ENCODE measurements at regions not wholly inside any gene's neighbourhood (a gene's known extent, or its start where the extent isn't known, plus 50 kb on each side); places are given as distances from the start of the nearest gene placed in this dataset.

DNA sequence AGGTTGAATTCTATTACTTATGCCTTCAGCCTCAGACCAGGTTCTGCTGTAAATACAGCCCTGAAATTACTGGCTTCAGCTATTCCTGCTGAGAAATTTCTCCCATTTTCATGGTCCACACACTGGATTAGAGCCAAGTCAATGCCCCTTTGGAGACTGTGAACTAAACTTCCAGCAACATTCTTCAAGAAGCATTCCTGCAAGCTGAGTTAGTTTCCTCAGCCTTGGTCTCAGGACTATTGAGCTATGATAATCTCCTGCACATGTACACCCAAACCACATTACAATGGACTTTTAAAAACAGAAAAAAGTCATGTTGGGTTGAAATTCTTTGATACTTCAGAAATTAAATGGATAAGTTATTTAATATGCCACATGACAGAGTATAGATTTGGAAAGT is 58.0 kb upstream of the AVPR1A start:
- Histone ChIP-seq H3K36me3 (ENCODE audit: low read depth) (no peaks in the 10 kb centered on the region), H3K4me1 (ENCODE audit: insufficient read depth, poor library complexity, severe bottlenecking) (no peaks in the 10 kb centered on the region), H3K9me3 (ENCODE audit: severe bottlenecking) (no peaks in the 10 kb centered on the region), H3K27me3 (ENCODE audit: insufficient read depth, poor library complexity, severe bottlenecking) (peaks cover 11% of the 10 kb centered on the region), H3K27ac (ENCODE audit: poor library complexity, severe bottlenecking) (no peak overlapping the region), H3K4me3 (ENCODE audit: severe bottlenecking) (no peak overlapping the region)
- ATAC-seq (ENCODE audit: low read depth) (no peak), DNase-seq (ENCODE audit: low spot score) (no peak)
- TF ChIP-seq, protein P1, sequence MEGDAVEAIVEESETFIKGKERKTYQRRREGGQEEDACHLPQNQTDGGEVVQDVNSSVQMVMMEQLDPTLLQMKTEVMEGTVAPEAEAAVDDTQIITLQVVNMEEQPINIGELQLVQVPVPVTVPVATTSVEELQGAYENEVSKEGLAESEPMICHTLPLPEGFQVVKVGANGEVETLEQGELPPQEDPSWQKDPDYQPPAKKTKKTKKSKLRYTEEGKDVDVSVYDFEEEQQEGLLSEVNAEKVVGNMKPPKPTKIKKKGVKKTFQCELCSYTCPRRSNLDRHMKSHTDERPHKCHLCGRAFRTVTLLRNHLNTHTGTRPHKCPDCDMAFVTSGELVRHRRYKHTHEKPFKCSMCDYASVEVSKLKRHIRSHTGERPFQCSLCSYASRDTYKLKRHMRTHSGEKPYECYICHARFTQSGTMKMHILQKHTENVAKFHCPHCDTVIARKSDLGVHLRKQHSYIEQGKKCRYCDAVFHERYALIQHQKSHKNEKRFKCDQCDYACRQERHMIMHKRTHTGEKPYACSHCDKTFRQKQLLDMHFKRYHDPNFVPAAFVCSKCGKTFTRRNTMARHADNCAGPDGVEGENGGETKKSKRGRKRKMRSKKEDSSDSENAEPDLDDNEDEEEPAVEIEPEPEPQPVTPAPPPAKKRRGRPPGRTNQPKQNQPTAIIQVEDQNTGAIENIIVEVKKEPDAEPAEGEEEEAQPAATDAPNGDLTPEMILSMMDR (IDR thresholded peaks at IDR 0.05; ENCODE audit: poor library complexity, severe bottlenecking) = no peak

DNA sequence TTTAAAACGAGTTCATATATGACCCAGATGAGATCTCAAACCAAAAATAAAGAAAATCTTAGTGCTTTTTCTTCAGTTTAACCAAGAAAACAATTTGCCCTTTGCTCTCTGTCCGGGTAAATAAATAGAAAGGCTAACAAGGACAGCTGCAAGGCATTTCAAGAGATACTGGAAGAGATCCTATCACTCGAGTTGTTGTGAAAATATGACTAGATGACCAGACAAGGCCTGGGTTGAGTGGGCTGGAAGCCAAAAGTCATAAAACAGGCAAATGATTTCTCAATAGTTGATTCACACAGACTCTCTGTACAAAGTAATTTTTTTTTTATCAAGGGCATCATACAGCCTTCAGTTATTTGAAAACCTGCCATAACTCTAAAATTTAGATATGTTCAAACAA is 55.9 kb upstream of the AVPR1A start:
- TF ChIP-seq, protein P1 (IDR thresholded peaks at IDR 0.05; ENCODE audit: poor library complexity, severe bottlenecking) = no peak
- Histone ChIP-seq H3K27ac (ENCODE audit: poor library complexity, severe bottlenecking) (no peak overlapping the region), H3K27me3 (ENCODE audit: insufficient read depth, poor library complexity, severe bottlenecking) (peaks cover 4% of the 10 kb centered on the region), H3K36me3 (ENCODE audit: low read depth) (no peaks in the 10 kb centered on the region), H3K4me3 (ENCODE audit: severe bottlenecking) (no peak overlapping the region), H3K4me1 (ENCODE audit: insufficient read depth, poor library complexity, severe bottlenecking) (no peaks in the 10 kb centered on the region), H3K9me3 (ENCODE audit: severe bottlenecking) (no peaks in the 10 kb centered on the region)
- ATAC-seq (ENCODE audit: low read depth) (peak; percentile 68), DNase-seq (ENCODE audit: low spot score) (no peak)

DNA sequence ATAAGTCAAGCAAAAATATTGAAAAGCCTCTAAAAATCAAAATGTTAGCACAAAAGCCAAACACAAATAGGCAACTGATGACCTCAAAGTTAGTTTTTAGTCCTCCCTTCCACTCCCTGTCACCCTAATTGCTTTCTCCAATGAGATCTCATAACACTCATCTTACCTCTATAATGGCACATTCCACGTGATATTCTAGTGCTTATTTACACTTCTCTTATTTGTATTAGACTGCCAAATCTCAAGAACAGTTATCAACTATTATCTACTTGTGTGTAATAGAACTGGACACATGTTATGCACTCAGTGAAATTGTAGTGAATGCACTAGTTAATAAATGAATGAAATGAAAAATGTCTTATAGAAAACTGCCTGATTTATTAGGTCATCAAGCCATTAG is 55.5 kb upstream of the AVPR1A start:
- no peak for DNase-seq (ENCODE audit: low spot score)

More for the DNA sequence above, 55.5 kb upstream of the AVPR1A start:
- TF ChIP-seq, protein P1 (IDR thresholded peaks at IDR 0.05; ENCODE audit: poor library complexity, severe bottlenecking) = no peak
- H3K4me3 ChIP-seq (ENCODE audit: severe bottlenecking) = no peak overlapping the region
- no peaks in the 10 kb centered on the region for H3K36me3 ChIP-seq (ENCODE audit: low read depth)
- ATAC-seq (ENCODE audit: low read depth) = no peak
- H3K27me3 ChIP-seq (ENCODE audit: insufficient read depth, poor library complexity, severe bottlenecking) = peaks cover 4% of the 10 kb centered on the region
- H3K9me3 ChIP-seq (ENCODE audit: severe bottlenecking) = no peaks in the 10 kb centered on the region
- no peaks in the 10 kb centered on the region for H3K4me1 ChIP-seq (ENCODE audit: insufficient read depth, poor library complexity, severe bottlenecking)
- H3K27ac ChIP-seq (ENCODE audit: poor library complexity, severe bottlenecking) = no peak overlapping the region

All from RWPE2 (cell line).